OCI-LY1 (cell line): ENCODE measurements at regions not wholly inside any gene's neighbourhood (a gene's known extent, or its start where the extent isn't known, plus 50 kb on each side); places are given as distances from the start of the nearest gene placed in this dataset.

Source experiments
- H2AFZ ChIP-seq: fragments of 200-600 bp; sonication (generic), shearing (Covaris generic); 2 replicates; pipeline ENCODE4 v1.6.0; 2014; ENCODE audit warnings: antibody characterized with exemption, mild to moderate bottlenecking, low read length
- H3F3A ChIP-seq: fragments of 200-600 bp; sonication (generic), shearing (Covaris generic); 2 replicates; pipeline ENCODE4 v1.6.0; 2014; ENCODE audit warnings: mild to moderate bottlenecking, antibody characterized with exemption, low read length, moderate library complexity; ENCODE audit not compliant: insufficient read depth
- H3K27ac ChIP-seq: fragments of 200-600 bp; sonication (generic); 2 replicates; pipeline ENCODE4 v1.5.1; 2014; ENCODE audit warnings: low read length, mixed run types, mild to moderate bottlenecking, low read depth; ENCODE audit not compliant: poor library complexity, severe bottlenecking
- H3K27me3 ChIP-seq: fragments of 200-600 bp; sonication (generic); 2 replicates; pipeline ENCODE4 v1.6.0; 2014; ENCODE audit warnings: antibody characterized with exemption, mild to moderate bottlenecking, low read length, moderate library complexity; ENCODE audit not compliant: insufficient read depth
- H3K36me3 ChIP-seq: fragments of 200-600 bp; sonication (generic); 2 replicates; pipeline ENCODE4 v1.6.1; 2014; ENCODE audit warnings: mild to moderate bottlenecking, antibody characterized with exemption, low read length, moderate library complexity, mixed read lengths; ENCODE audit not compliant: insufficient read depth
- H3K4me1 ChIP-seq: fragments of 200-600 bp; sonication (generic); 2 replicates; pipeline ENCODE4 v1.5.1; 2014; ENCODE audit warnings: mild to moderate bottlenecking, low read length, moderate library complexity; ENCODE audit not compliant: insufficient read depth, severe bottlenecking
- H3K4me2 ChIP-seq: fragments of 200-600 bp; sonication (generic), shearing (Covaris generic); 2 replicates; pipeline ENCODE4 v1.6.1; 2014; ENCODE audit warnings: low read length
- H3K4me3 ChIP-seq: fragments of 200-600 bp; sonication (generic); 2 replicates; pipeline ENCODE4 v1.5.1; 2014; ENCODE audit warnings: low read length, low read depth, mild to moderate bottlenecking, mixed read lengths; ENCODE audit not compliant: poor library complexity, severe bottlenecking
- H3K79me2 ChIP-seq: fragments of 200-600 bp; shearing (Covaris generic); 2 replicates; pipeline ENCODE4 v1.6.1; 2016; ENCODE audit warnings: mixed run types, low read length, mixed read lengths; ENCODE audit not compliant: insufficient read depth
- H3K9ac ChIP-seq: fragments of 200-600 bp; sonication (generic), shearing (Covaris generic); 2 replicates; pipeline ENCODE4 v1.6.1; 2014; ENCODE audit warnings: mild to moderate bottlenecking, low read length, mixed read lengths
- H3K9me2 ChIP-seq: fragments of 200-600 bp; sonication (generic), shearing (Covaris generic); 2 replicates; pipeline ENCODE4 v1.6.1; 2014; ENCODE audit warnings: low read depth, mild to moderate bottlenecking, low read length, mixed read lengths
- H3K9me3 ChIP-seq: fragments of 200-600 bp; shearing (Covaris generic); 2 replicates; pipeline ENCODE4 v1.6.1; 2014; ENCODE audit warnings: low read length, mixed read lengths
- H4K20me1 ChIP-seq: fragments of 200-600 bp; sonication (generic), shearing (Covaris generic); 2 replicates; pipeline ENCODE4 v1.6.0; 2016; ENCODE audit warnings: mild to moderate bottlenecking, low read length; ENCODE audit not compliant: insufficient read depth
- EZH2 ChIP-seq: fragments of 200-600 bp; sonication (generic), shearing (Covaris generic); IDR thresholded peaks from 2 replicates; pipeline ENCODE4 v1.8.0; 2017; ENCODE audit warnings: borderline replicate concordance, mixed run types, mild to moderate bottlenecking, antibody characterized with exemption, low read length, moderate library complexity, mixed read lengths
- TF ChIP-seq, protein P1 (sequence below): fragments of 200-600 bp; sonication (generic), shearing (Covaris generic); IDR thresholded peaks from 2 replicates; pipeline ENCODE4 v1.5.1; 2017; ENCODE audit warnings: mild to moderate bottlenecking, antibody characterized with exemption, low read length, moderate library complexity, mixed read lengths

DNA sequence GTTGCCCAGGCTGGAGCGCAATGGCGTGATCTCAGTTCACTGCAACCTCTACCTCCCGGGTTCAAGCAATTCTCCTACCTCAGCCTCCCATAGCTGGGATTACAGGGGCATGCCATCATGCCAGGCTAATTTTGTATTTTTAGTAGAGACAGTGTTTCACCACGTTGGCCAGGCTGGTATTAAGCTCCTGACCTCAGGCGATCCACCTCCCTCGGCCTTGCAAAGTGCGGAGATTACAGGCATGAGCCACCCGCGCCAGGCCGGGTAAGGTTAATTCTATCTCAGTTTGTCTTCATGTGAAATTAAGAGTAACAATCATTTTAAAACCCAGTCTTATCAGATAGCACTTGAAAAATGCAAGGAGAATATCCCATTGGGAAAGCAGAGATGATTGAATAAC lies 1681.7 kb upstream of the DDX18 start:
- no peaks in the 10 kb centered on the region for H3K36me3 ChIP-seq
- H3K9me2 ChIP-seq = no peaks in the 10 kb centered on the region
- no peaks in the 10 kb centered on the region for H3K27me3 ChIP-seq
- H4K20me1 ChIP-seq = no peaks in the 10 kb centered on the region
- H3K9me3 ChIP-seq = no peaks in the 10 kb centered on the region
- no peaks in the 10 kb centered on the region for H3K79me2 ChIP-seq
- no peak overlapping the region for H2AFZ ChIP-seq
- H3K4me1 ChIP-seq = no peaks in the 10 kb centered on the region
- H3K27ac ChIP-seq = no peak overlapping the region
- H3K4me2 ChIP-seq = no peak overlapping the region
- TF ChIP-seq EZH2 = no peak
- TF ChIP-seq, protein P1, sequence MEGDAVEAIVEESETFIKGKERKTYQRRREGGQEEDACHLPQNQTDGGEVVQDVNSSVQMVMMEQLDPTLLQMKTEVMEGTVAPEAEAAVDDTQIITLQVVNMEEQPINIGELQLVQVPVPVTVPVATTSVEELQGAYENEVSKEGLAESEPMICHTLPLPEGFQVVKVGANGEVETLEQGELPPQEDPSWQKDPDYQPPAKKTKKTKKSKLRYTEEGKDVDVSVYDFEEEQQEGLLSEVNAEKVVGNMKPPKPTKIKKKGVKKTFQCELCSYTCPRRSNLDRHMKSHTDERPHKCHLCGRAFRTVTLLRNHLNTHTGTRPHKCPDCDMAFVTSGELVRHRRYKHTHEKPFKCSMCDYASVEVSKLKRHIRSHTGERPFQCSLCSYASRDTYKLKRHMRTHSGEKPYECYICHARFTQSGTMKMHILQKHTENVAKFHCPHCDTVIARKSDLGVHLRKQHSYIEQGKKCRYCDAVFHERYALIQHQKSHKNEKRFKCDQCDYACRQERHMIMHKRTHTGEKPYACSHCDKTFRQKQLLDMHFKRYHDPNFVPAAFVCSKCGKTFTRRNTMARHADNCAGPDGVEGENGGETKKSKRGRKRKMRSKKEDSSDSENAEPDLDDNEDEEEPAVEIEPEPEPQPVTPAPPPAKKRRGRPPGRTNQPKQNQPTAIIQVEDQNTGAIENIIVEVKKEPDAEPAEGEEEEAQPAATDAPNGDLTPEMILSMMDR = no peak
- no peaks in the 10 kb centered on the region for H3F3A ChIP-seq
- H3K4me3 ChIP-seq = no peak overlapping the region
- H3K9ac ChIP-seq = no peak overlapping the region

DNA sequence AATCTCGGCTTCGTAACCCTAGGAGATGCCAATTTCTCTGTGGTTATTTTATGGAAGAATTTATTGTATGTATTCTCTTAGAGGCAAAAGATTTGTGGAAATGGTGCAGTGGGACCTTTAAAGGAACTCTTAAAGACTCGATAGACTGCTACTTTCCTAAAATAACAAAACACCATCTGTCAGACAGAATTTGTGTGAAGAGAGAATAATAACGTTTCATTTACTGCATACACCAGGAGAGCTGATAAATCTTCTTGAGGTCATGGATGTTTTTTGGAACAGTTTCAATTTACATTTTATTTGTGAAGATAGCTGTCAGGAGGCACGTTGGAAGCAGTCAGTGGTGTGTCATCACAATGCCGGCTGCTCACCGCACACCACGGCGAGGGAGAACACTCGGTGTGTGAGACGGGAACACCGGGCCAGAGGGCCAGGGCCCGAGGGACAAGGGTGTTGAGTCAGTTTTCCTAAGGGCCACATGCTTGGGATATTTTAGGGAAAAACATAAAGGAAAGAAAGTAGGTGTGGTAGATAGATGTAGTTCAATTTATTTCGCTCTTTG lies 1681.0 kb upstream of the DDX18 start:
- Histone ChIP-seq H4K20me1 (no peaks in the 10 kb centered on the region), H3K79me2 (no peaks in the 10 kb centered on the region), H3K9me3 (no peaks in the 10 kb centered on the region), H2AFZ (no peak overlapping the region), H3K4me2 (no peak overlapping the region), H3K27me3 (no peaks in the 10 kb centered on the region), H3K27ac (no peak overlapping the region), H3K36me3 (no peaks in the 10 kb centered on the region), H3K9ac (no peak overlapping the region), H3K4me3 (no peak overlapping the region), H3F3A (no peaks in the 10 kb centered on the region), H3K4me1 (no peaks in the 10 kb centered on the region), H3K9me2 (no peaks in the 10 kb centered on the region)
- TF ChIP-seq, protein P1 = no peak

DNA sequence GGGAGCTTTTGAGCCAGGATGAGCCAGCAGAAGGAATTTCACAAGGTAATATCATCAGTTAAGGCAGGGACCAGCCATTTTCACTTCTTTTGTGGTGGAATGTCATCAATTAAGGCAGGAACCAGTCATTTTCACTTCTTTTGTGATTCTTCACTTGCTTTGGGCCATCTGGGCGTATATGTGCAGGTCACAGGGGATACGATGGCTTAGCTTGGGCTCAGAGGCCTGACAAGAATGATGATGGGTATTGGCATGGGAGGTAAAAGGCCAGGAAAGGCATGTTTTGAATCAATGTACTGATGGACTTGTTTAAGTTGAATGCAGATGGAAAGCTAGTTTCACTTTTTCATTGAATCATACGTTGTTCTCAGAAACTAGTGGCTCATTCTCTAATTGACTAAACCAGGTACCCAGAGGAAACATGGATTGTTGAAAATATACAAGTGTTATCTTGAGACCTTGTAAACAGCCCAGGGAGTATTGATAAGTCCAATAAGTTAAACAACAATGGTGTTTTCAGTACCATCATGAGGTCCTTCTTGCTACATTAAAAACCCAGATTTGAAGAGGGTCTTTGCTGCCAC lies 1672.5 kb upstream of the DDX18 start:
- no peak for TF ChIP-seq EZH2
- TF ChIP-seq, protein P1 = no peak
- H3K9me3 ChIP-seq = no peaks in the 10 kb centered on the region
- H3F3A ChIP-seq = no peaks in the 10 kb centered on the region
- no peak overlapping the region for H3K9ac ChIP-seq
- H3K4me3 ChIP-seq = no peak overlapping the region
- no peaks in the 10 kb centered on the region for H3K36me3 ChIP-seq
- no peaks in the 10 kb centered on the region for H3K4me1 ChIP-seq
- no peaks in the 10 kb centered on the region for H3K27me3 ChIP-seq
- no peak overlapping the region for H2AFZ ChIP-seq
- no peaks in the 10 kb centered on the region for H3K79me2 ChIP-seq
- no peaks in the 10 kb centered on the region for H4K20me1 ChIP-seq
- no peaks in the 10 kb centered on the region for H3K9me2 ChIP-seq
- no peak overlapping the region for H3K27ac ChIP-seq
- H3K4me2 ChIP-seq = no peak overlapping the region
